HEK293T (cell line): ENCODE measurements at regions not wholly inside any gene's neighbourhood (a gene's known extent, or its start where the extent isn't known, plus 50 kb on each side); places are given as distances from the start of the nearest gene placed in this dataset.

Experiments used
- BHLHE40 ChIP-seq: fragments of 450-650 bp; IDR thresholded peaks from 2 replicates; pipeline ENCODE4 v1.6.1; 2016; ENCODE audit warnings: mild to moderate bottlenecking, moderate library complexity, borderline replicate concordance
- ELF4 ChIP-seq: fragments of 450-650 bp; IDR thresholded peaks from 2 replicates; pipeline ENCODE4 v1.6.1; 2017; ENCODE audit warnings: antibody characterized with exemption
- FOXA1 ChIP-seq: fragments of 450-650 bp; IDR thresholded peaks from 2 replicates; pipeline ENCODE4 v1.6.1; 2016; ENCODE audit warnings: mild to moderate bottlenecking
- HDGF ChIP-seq: fragments of 450-650 bp; IDR thresholded peaks from 2 replicates; pipeline ENCODE4 v1.6.1; 2017; ENCODE audit warnings: antibody characterized with exemption, borderline replicate concordance
- LEF1 ChIP-seq: fragments of 450-650 bp; IDR thresholded peaks from 2 replicates; pipeline ENCODE4 v1.6.1; 2017; ENCODE audit warnings: mild to moderate bottlenecking, borderline replicate concordance
- SP1 ChIP-seq: fragments of 450-650 bp; IDR thresholded peaks from 2 replicates; pipeline ENCODE4 v1.6.1; 2017
- SUZ12 ChIP-seq: fragments of 450-650 bp; IDR thresholded peaks from 2 replicates; pipeline ENCODE4 v1.6.1; 2016; ENCODE audit warnings: mild to moderate bottlenecking
- TARDBP ChIP-seq: fragments of 450-650 bp; IDR thresholded peaks from 2 replicates; pipeline ENCODE4 v1.6.1; 2016

DNA sequence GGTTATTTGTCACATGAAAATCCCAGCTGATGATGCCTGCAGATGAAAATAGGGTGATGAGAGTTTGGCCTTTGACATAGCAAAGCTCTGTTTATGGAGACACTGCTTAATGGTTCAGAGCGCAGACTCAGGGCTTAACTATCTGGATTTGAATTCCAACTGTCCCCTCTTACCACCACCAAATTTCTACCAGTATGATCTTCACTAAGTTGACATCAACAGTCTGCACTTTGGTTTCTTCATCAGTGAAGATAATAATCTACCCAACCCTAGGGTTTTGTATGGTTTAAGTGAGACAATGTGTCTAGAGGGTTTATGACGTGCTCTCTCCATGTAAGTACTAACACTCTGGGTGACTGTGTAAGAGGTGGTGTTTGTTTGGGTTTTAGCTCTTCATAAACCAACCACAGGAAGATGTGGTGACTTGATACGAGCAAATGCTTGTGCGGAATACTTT, 151.4 kb upstream of the TNFAIP3 start:
- TF ChIP-seq TARDBP (no peak), SP1 (no peak), BHLHE40 (no peak), SUZ12 (no peak), ELF4 (no peak), FOXA1 (no peak), HDGF (no peak), LEF1 (no peak)
